Lower lobe of right lung (tissue), 2 donors: ENCODE measurements at regions not wholly inside any gene's neighbourhood (a gene's known extent, or its start where the extent isn't known, plus 50 kb on each side); places are given as distances from the start of the nearest gene placed in this dataset.

Experiments
- ATAC-seq, 2 donors: fragments of 200-7000 bp; cut with Tn5 transposase; one replicate each; pipeline ENCODE4 v1.9.1; 2020 to 2022; ENCODE audit warnings: mild to moderate bottlenecking in 2 of 2, moderate library complexity in 2 of 2
- DNase-seq: peaks from one replicate; pipeline ENCODE4 v3.0.0-alpha.2; 2020
- H3K27ac ChIP-seq: fragments of 200-600 bp; one replicate; pipeline ENCODE4 v1.8.0; 2022
- H3K27me3 ChIP-seq: fragments of 200-600 bp; one replicate; pipeline ENCODE4 v1.8.0; 2022; ENCODE audit warnings: low read depth
- H3K36me3 ChIP-seq: fragments of 200-600 bp; one replicate; pipeline ENCODE4 v1.8.0; 2022; ENCODE audit warnings: mild to moderate bottlenecking
- H3K4me1 ChIP-seq: fragments of 200-600 bp; one replicate; pipeline ENCODE4 v1.8.0; 2022
- H3K4me3 ChIP-seq: fragments of 200-600 bp; one replicate; pipeline ENCODE4 v1.8.0; 2022; ENCODE audit warnings: mild to moderate bottlenecking
- H3K9me3 ChIP-seq: fragments of 200-600 bp; one replicate; pipeline ENCODE4 v1.8.0; 2022
- CTCF ChIP-seq: fragments of 200-600 bp; IDR thresholded peaks from one replicate; pipeline ENCODE4 v1.8.0; 2022; ENCODE audit warnings: antibody characterized with exemption, mild to moderate bottlenecking
- intact Hi-C: fragments of 100-400 bp; cut with DNase I; formaldehyde crosslinking; loops from one replicate; pipeline ENCODE4 v1.11.0; 2022
- donor health status: DM: no; HTN: yes; CAD: no; lungs with severe emphysema.

- no peak for TF ChIP-seq CTCF
- ATAC-seq: no peak
- no peaks in the 10 kb centered on the region for H3K9me3 ChIP-seq
- H3K27ac ChIP-seq: no peak overlapping the region
- no peaks in the 10 kb centered on the region for H3K4me1 ChIP-seq
- H3K36me3 ChIP-seq: no peaks in the 10 kb centered on the region
- no peaks in the 10 kb centered on the region for H3K27me3 ChIP-seq
- no peak for DNase-seq
- intact Hi-C loops: no loop called here
- H3K4me3 ChIP-seq: no peak overlapping the region
Observed at GRCh38 chr5:74549384-74549783, 91.1 kb downstream of the ENC1 start.

GRCh38 chr5:74546796-74547195 is 93.7 kb downstream of the ENC1 start:
- Histone ChIP-seq H3K27ac (no peak overlapping the region), H3K4me1 (peaks cover 6% of the 10 kb centered on the region), H3K9me3 (no peaks in the 10 kb centered on the region), H3K36me3 (no peaks in the 10 kb centered on the region), H3K4me3 (no peak overlapping the region), H3K27me3 (no peaks in the 10 kb centered on the region)
- ATAC-seq (no peak), DNase-seq (no peak)
- TF ChIP-seq CTCF: no peak
- intact Hi-C loops: no loop called here

GRCh38 chr5:74544811-74545210 is 95.7 kb downstream of the ENC1 start:
- intact Hi-C loops: no loop called here
- no peak for DNase-seq
- no peak overlapping the region for H3K4me3 ChIP-seq
- H3K27ac ChIP-seq: no peak overlapping the region
- TF ChIP-seq CTCF: no peak
- no peaks in the 10 kb centered on the region for H3K27me3 ChIP-seq
- H3K9me3 ChIP-seq: no peaks in the 10 kb centered on the region
- no peaks in the 10 kb centered on the region for H3K36me3 ChIP-seq
- peaks cover 6% of the 10 kb centered on the region for H3K4me1 ChIP-seq
- ATAC-seq: no peak

- ATAC-seq (peak; percentile 31 to 53), DNase-seq (no peak)
- Histone ChIP-seq H3K27ac (no peak overlapping the region), H3K36me3 (no peaks in the 10 kb centered on the region), H3K4me1 (peaks cover 6% of the 10 kb centered on the region), H3K27me3 (no peaks in the 10 kb centered on the region), H3K9me3 (no peaks in the 10 kb centered on the region), H3K4me3 (no peak overlapping the region)
- intact Hi-C loops: no loop called here
- no peak for TF ChIP-seq CTCF
Observed at GRCh38 chr5:74543162-74543995, 97.1 kb downstream of the ENC1 start.

GRCh38 chr5:74542482-74542881 is 98.0 kb downstream of the ENC1 start:
- no peak overlapping the region for H3K4me3 ChIP-seq
- no peak for TF ChIP-seq CTCF

More at GRCh38 chr5:74542482-74542881, 98.0 kb downstream of the ENC1 start:
- DNase-seq (no peak), ATAC-seq (no peak)
- intact Hi-C loops: no loop called here
- H3K9me3 ChIP-seq: no peaks in the 10 kb centered on the region
- peaks cover 14% of the 10 kb centered on the region for H3K4me1 ChIP-seq
- no peaks in the 10 kb centered on the region for H3K36me3 ChIP-seq
- H3K27me3 ChIP-seq: no peaks in the 10 kb centered on the region
- H3K27ac ChIP-seq: no peak overlapping the region
